Liver (tissue), 8 donors: ENCODE measurements at regions not wholly inside any gene's neighbourhood (a gene's known extent, or its start where the extent isn't known, plus 50 kb on each side); places are given as distances from the start of the nearest gene placed in this dataset.

Experiments used
- DNase-seq: peaks from one replicate; pipeline ENCODE4 v3.0.0-alpha.2; 2017; ENCODE audit warnings: low spot score
- H3K27ac ChIP-seq, 2 donors: one replicate each; pipeline ENCODE4 v1.7.0; 2013; ENCODE audit warnings: inconsistent platforms in 2 of 2, low read length in 2 of 2, control low read depth in 1 of 2, low read depth in 1 of 2, mild to moderate bottlenecking in 1 of 2
- H3K27me3 ChIP-seq, 4 donors: one replicate each; pipeline versions ENCODE4 v1.6.1 to v1.7.0; 2013; ENCODE audit warnings: low read length in 3 of 4, inconsistent platforms in 1 of 4, mild to moderate bottlenecking in 1 of 4, moderate library complexity in 1 of 4; ENCODE audit not compliant: control insufficient read depth in 4 of 4, insufficient read depth in 4 of 4
- H3K36me3 ChIP-seq, 4 donors: one replicate each; pipeline versions ENCODE4 v1.6.1 to v1.7.0; 2013; ENCODE audit warnings: low read length in 3 of 4, mild to moderate bottlenecking in 3 of 4, low read depth in 1 of 4, moderate library complexity in 1 of 4; ENCODE audit not compliant: control insufficient read depth in 4 of 4, insufficient read depth in 3 of 4
- H3K4me1 ChIP-seq, 4 donors: one replicate each; pipeline versions ENCODE4 v1.6.1 to v1.7.0; 2013; ENCODE audit warnings: low read length in 3 of 4, mild to moderate bottlenecking in 3 of 4, moderate library complexity in 1 of 4; ENCODE audit not compliant: control insufficient read depth in 4 of 4, insufficient read depth in 4 of 4
- H3K4me3 ChIP-seq, 3 donors: one replicate each; pipeline versions ENCODE4 v1.6.1 to v1.7.0; 2013; ENCODE audit warnings: low read length in 3 of 3, control low read depth in 1 of 3, low read depth in 1 of 3, mild to moderate bottlenecking in 1 of 3
- H3K9ac ChIP-seq, 2 donors: one replicate each; pipeline ENCODE4 v1.7.0; 2013; ENCODE audit warnings: low read length in 2 of 2, mild to moderate bottlenecking in 2 of 2, moderate library complexity in 2 of 2, control low read depth in 1 of 2, low read depth in 1 of 2
- H3K9me3 ChIP-seq, 4 donors: one replicate each; pipeline versions ENCODE4 v1.6.1 to v1.7.0; 2013; ENCODE audit warnings: low read length in 3 of 4; ENCODE audit not compliant: control insufficient read depth in 4 of 4
- ATF3 ChIP-seq: IDR thresholded peaks from 2 replicates; pipeline ENCODE4 v1.6.1; 2016; ENCODE audit warnings: antibody characterized with exemption
- EGR1 ChIP-seq, 2 donors: IDR thresholded peaks; 2 replicates each; pipeline ENCODE4 v1.6.1; 2016 to 2018; ENCODE audit warnings: antibody characterized with exemption in 2 of 2, low read depth in 2 of 2
- FOXA1 ChIP-seq: IDR thresholded peaks from 2 replicates; pipeline ENCODE4 v1.6.1; 2016; ENCODE audit warnings: antibody characterized with exemption
- FOXA2 ChIP-seq: IDR thresholded peaks from 2 replicates; pipeline ENCODE4 v1.6.1; 2016; ENCODE audit warnings: antibody characterized with exemption
- GABPA ChIP-seq, 2 donors: IDR thresholded peaks in 1 of 2; conservative IDR thresholded peaks in 1 of 2; 2 replicates each; pipeline ENCODE4 v1.6.1; 2016; ENCODE audit warnings: antibody characterized with exemption in 2 of 2, mild to moderate bottlenecking in 1 of 2, moderate library complexity in 1 of 2
- HNF4A ChIP-seq, 2 donors: conservative IDR thresholded peaks; 2 replicates each; pipeline ENCODE4 v1.6.1; 2016; ENCODE audit warnings: antibody characterized with exemption in 2 of 2, mild to moderate bottlenecking in 2 of 2
- HNF4G ChIP-seq: IDR thresholded peaks from 2 replicates; pipeline ENCODE4 v1.6.1; 2016; ENCODE audit warnings: antibody characterized with exemption
- JUND ChIP-seq, 2 donors: IDR thresholded peaks; 2 replicates each; pipeline ENCODE4 v1.6.1; 2016; ENCODE audit warnings: antibody characterized with exemption in 2 of 2
- MAX ChIP-seq: IDR thresholded peaks from 2 replicates; pipeline ENCODE4 v1.6.1; 2016; ENCODE audit warnings: antibody characterized with exemption
- NR2F2 ChIP-seq: IDR thresholded peaks from 2 replicates; pipeline ENCODE4 v1.6.1; 2016; ENCODE audit warnings: antibody characterized with exemption
- RAD21 ChIP-seq, 2 donors: IDR thresholded peaks; 2 replicates each; pipeline ENCODE4 v1.6.1; 2016; ENCODE audit warnings: antibody characterized with exemption in 2 of 2, mild to moderate bottlenecking in 2 of 2
- REST ChIP-seq: IDR thresholded peaks from 2 replicates; pipeline ENCODE4 v1.6.1; 2016; ENCODE audit warnings: antibody characterized with exemption, mild to moderate bottlenecking
- RXRA ChIP-seq, 2 donors: IDR thresholded peaks; 2 replicates each; pipeline ENCODE4 v1.6.1; 2017 to 2018; ENCODE audit warnings: antibody characterized with exemption in 2 of 2, mild to moderate bottlenecking in 1 of 2
- SP1 ChIP-seq: IDR thresholded peaks from 2 replicates; pipeline ENCODE4 v1.6.1; 2018; ENCODE audit warnings: antibody characterized with exemption, mild to moderate bottlenecking
- TAF1 ChIP-seq: conservative IDR thresholded peaks from 2 replicates; pipeline ENCODE4 v1.6.1; 2016; ENCODE audit warnings: antibody characterized with exemption, mild to moderate bottlenecking
- YY1 ChIP-seq: IDR thresholded peaks from 2 replicates; pipeline ENCODE4 v1.6.1; 2016; ENCODE audit warnings: antibody characterized with exemption, mild to moderate bottlenecking
- WGBS: extraction: QIAGEN DNeasy Blood & Tissue Kit; methylation state at CpG from one replicate; pipeline ENCODE4 v1.1.7; 2013; 5-methylcytosine and 5-hydroxymethylcytosine counted together
- TF ChIP-seq, protein P1 (sequence below): fragments of 150-350 bp; IDR thresholded peaks from 2 replicates; pipeline ENCODE4 v1.5.1; 2017; ENCODE audit warnings: improper control_type of control experiment, low read depth, low read length; ENCODE audit not compliant: missing input control
- TF ChIP-seq, protein P2 (sequence below): IDR thresholded peaks from 2 replicates; pipeline ENCODE4 v1.6.1; 2016; ENCODE audit warnings: antibody characterized with exemption
- donor health status: healthy.
- donor health status: healthy.
- donor health status: healthy.
- donor health status: healthy.
- donor health status: healthy.

GRCh38 chr9:73575101-73576060 is 423.7 kb downstream of the ANXA1 start:
- H3K27me3 ChIP-seq, result peaks cover 0 to 17% (median 4%) of the 10 kb centered on the region in 4 donors
- no peak for DNase-seq

GRCh38 chr9:73577848-73578247 is 426.2 kb downstream of the ANXA1 start:
- H3K36me3 ChIP-seq, result no peaks in the 10 kb centered on the region
- H3K9me3 ChIP-seq, result no peaks in the 10 kb centered on the region
- H3K27me3 ChIP-seq, result peaks cover 0 to 21% (median 4%) of the 10 kb centered on the region in 4 donors
- WGBS, result 46% methylated on average over 3 of the region's 3 CpGs
- no peak for DNase-seq
- H3K4me1 ChIP-seq, result peaks cover 2 to 17% (median 11%) of the 10 kb centered on the region in 4 donors
- H3K27ac ChIP-seq, result no peak overlapping the region
- no peak overlapping the region for H3K4me3 ChIP-seq
- no peak overlapping the region for H3K9ac ChIP-seq
- no peak for TF ChIP-seq TAF1
- TF ChIP-seq RAD21 (IDR thresholded peaks at IDR 0.05), result no peak
- TF ChIP-seq, protein P1, sequence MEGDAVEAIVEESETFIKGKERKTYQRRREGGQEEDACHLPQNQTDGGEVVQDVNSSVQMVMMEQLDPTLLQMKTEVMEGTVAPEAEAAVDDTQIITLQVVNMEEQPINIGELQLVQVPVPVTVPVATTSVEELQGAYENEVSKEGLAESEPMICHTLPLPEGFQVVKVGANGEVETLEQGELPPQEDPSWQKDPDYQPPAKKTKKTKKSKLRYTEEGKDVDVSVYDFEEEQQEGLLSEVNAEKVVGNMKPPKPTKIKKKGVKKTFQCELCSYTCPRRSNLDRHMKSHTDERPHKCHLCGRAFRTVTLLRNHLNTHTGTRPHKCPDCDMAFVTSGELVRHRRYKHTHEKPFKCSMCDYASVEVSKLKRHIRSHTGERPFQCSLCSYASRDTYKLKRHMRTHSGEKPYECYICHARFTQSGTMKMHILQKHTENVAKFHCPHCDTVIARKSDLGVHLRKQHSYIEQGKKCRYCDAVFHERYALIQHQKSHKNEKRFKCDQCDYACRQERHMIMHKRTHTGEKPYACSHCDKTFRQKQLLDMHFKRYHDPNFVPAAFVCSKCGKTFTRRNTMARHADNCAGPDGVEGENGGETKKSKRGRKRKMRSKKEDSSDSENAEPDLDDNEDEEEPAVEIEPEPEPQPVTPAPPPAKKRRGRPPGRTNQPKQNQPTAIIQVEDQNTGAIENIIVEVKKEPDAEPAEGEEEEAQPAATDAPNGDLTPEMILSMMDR, result no peak
- no peak for TF ChIP-seq RXRA (IDR thresholded peaks at IDR 0.05)
- no peak for TF ChIP-seq EGR1 (IDR thresholded peaks at IDR 0.05; ENCODE audit: low read depth in 2 of 2)
- no peak for TF ChIP-seq REST
- TF ChIP-seq FOXA1, result no peak
- no peak for TF ChIP-seq GABPA (IDR thresholded peaks at IDR 0.05 in 1 of 2, conservative IDR thresholded peaks at IDR 0.05 in 1 of 2)
- TF ChIP-seq NR2F2, result no peak
- TF ChIP-seq YY1, result no peak
- no peak for TF ChIP-seq HNF4A (conservative IDR thresholded peaks at IDR 0.05)
- no peak for TF ChIP-seq SP1
- no peak for TF ChIP-seq FOXA2
- TF ChIP-seq, protein P2, sequence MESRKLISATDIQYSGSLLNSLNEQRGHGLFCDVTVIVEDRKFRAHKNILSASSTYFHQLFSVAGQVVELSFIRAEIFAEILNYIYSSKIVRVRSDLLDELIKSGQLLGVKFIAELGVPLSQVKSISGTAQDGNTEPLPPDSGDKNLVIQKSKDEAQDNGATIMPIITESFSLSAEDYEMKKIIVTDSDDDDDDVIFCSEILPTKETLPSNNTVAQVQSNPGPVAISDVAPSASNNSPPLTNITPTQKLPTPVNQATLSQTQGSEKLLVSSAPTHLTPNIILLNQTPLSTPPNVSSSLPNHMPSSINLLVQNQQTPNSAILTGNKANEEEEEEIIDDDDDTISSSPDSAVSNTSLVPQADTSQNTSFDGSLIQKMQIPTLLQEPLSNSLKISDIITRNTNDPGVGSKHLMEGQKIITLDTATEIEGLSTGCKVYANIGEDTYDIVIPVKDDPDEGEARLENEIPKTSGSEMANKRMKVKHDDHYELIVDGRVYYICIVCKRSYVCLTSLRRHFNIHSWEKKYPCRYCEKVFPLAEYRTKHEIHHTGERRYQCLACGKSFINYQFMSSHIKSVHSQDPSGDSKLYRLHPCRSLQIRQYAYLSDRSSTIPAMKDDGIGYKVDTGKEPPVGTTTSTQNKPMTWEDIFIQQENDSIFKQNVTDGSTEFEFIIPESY, result no peak
- no peak for TF ChIP-seq MAX
- no peak for TF ChIP-seq JUND (IDR thresholded peaks at IDR 0.05)
- TF ChIP-seq ATF3, result no peak
- TF ChIP-seq HNF4G, result no peak

More at GRCh38 chr9:73575101-73576060, 423.7 kb downstream of the ANXA1 start:
- no peaks in the 10 kb centered on the region for H3K9me3 ChIP-seq
- H3K4me1 ChIP-seq, result peaks cover 2 to 16% (median 11%) of the 10 kb centered on the region in 4 donors
- no peaks in the 10 kb centered on the region for H3K36me3 ChIP-seq
- TF ChIP-seq NR2F2, result no peak
- no peak for TF ChIP-seq JUND (IDR thresholded peaks at IDR 0.05)
- no peak overlapping the region for H3K27ac ChIP-seq
- 84% methylated on average over 4 of the region's 4 CpGs for WGBS
- no peak overlapping the region for H3K4me3 ChIP-seq
- H3K9ac ChIP-seq, result no peak overlapping the region
